HuH-7.5 (cell line): ENCODE measurements at regions not wholly inside any gene's neighbourhood (a gene's known extent, or its start where the extent isn't known, plus 50 kb on each side); places are given as distances from the start of the nearest gene placed in this dataset.
"Not testable (repeated sequence)": the region's sequence is repeated elsewhere in the genome, so short reads cannot be mapped to it uniquely, and the experiment has no call there.

Experiments used
- DNase-seq: peaks from one replicate; pipeline ENCODE4 v3.0.0; 2011; ENCODE audit warnings: low spot score

GRCh38 chr20:48124960-48125359, 339.7 kb upstream of the SULF2 start:
- DNase-seq, result no peak

- no peak for DNase-seq
These were observed 339.0 kb upstream of the SULF2 start for GRCh38 chr20:48124181-48124782.

- DNase-seq, result no peak
These were observed 334.8 kb upstream of the SULF2 start for GRCh38 chr20:48120120-48120519.

GRCh38 chr20:48119389-48119788, 334.1 kb upstream of the SULF2 start:
- DNase-seq, result not testable (repeated sequence)

GRCh38 chr20:48115502-48115901, 330.2 kb upstream of the SULF2 start:
- DNase-seq, result no peak

GRCh38 chr20:48107560-48107959, 322.3 kb upstream of the SULF2 start:
- no peak for DNase-seq

- DNase-seq, result no peak
These were observed 321.1 kb upstream of the SULF2 start for GRCh38 chr20:48106428-48106827.

- no peak for DNase-seq
These were observed 320.2 kb upstream of the SULF2 start for GRCh38 chr20:48105526-48105925.

GRCh38 chr20:48102931-48103660, 317.8 kb upstream of the SULF2 start:
- no peak for DNase-seq

- DNase-seq, result no peak
These were observed 317.0 kb upstream of the SULF2 start for GRCh38 chr20:48102076-48102787.

GRCh38 chr20:48100483-48100882, 315.2 kb upstream of the SULF2 start:
- no peak for DNase-seq

- DNase-seq, result no peak
These were observed 313.6 kb upstream of the SULF2 start for GRCh38 chr20:48098866-48099265.

GRCh38 chr20:48098099-48098498, 312.8 kb upstream of the SULF2 start:
- DNase-seq, result peak; percentile 73

- DNase-seq, result no peak
These were observed 311.9 kb upstream of the SULF2 start for GRCh38 chr20:48096957-48097890.

GRCh38 chr20:48096212-48096875, 311.1 kb upstream of the SULF2 start:
- no peak for DNase-seq

- DNase-seq, result no peak
These were observed 309.7 kb upstream of the SULF2 start for GRCh38 chr20:48094944-48095343.

GRCh38 chr20:48094196-48094749, 309.0 kb upstream of the SULF2 start:
- no peak for DNase-seq

GRCh38 chr20:48092596-48093280, 307.5 kb upstream of the SULF2 start:
- no peak for DNase-seq

- DNase-seq, result no peak
These were observed 305.5 kb upstream of the SULF2 start for GRCh38 chr20:48090784-48091183.

GRCh38 chr20:48090314-48090713, 305.0 kb upstream of the SULF2 start:
- DNase-seq, result no peak

GRCh38 chr20:48080583-48080982, 295.3 kb upstream of the SULF2 start:
- DNase-seq, result no peak
